ENCODE measurements at regions not wholly inside any gene's neighbourhood (a gene's known extent, or its start where the extent isn't known, plus 50 kb on each side); places are given as distances from the start of the nearest gene placed in this dataset.
A peak's percentile ranks its signal among the peaks of the same experiment; 100 is the strongest.

GRCh38 chr14:21988413-21988812 lies 314.8 kb upstream of the OR4E1 start:
- no peaks in the 10 kb centered on the region for H3K79me2 ChIP-seq (ENCODE audit: control insufficient read depth, low read length)

GRCh38 chr14:21987937-21988336 lies 314.3 kb upstream of the OR4E1 start:
- no peaks in the 10 kb centered on the region for H4K20me1 ChIP-seq (ENCODE audit: control insufficient read depth, insufficient read depth, low read depth, low read length)
- H3K9me3 ChIP-seq (ENCODE audit: control insufficient read depth, insufficient read depth, low read length), result no peaks in the 10 kb centered on the region
- no peaks in the 10 kb centered on the region for H3F3A ChIP-seq (ENCODE audit: control insufficient read depth, insufficient read depth)
- no peaks in the 10 kb centered on the region for H3K79me2 ChIP-seq (ENCODE audit: control insufficient read depth, low read length)
- peaks cover 8% of the 10 kb centered on the region for H3K27me3 ChIP-seq (ENCODE audit: control insufficient read depth, low read length)
- H3K9me2 ChIP-seq (replicated peaks; ENCODE audit: control insufficient read depth, low read length), result no peaks in the 10 kb centered on the region
- no peaks in the 10 kb centered on the region for H3K4me1 ChIP-seq (ENCODE audit: control insufficient read depth, low read length)
- TF ChIP-seq CTCF (IDR thresholded peaks at IDR 0.05; ENCODE audit: low read depth, low read length, poor library complexity, severe bottlenecking) (peak; percentile 61), EZH2phosphoT487 (IDR thresholded peaks at IDR 0.05; ENCODE audit: borderline replicate concordance, low read length) (no peak)
- no peak overlapping the region for H3K27ac ChIP-seq (ENCODE audit: low read depth, low read length)
- H3K4me2 ChIP-seq (ENCODE audit: low read length), result no peak overlapping the region
- no peak overlapping the region for H3K4me3 ChIP-seq (ENCODE audit: low read length)
- no peaks in the 10 kb centered on the region for H3K36me3 ChIP-seq (ENCODE audit: control insufficient read depth, low read length)

More at GRCh38 chr14:21988413-21988812, 314.8 kb upstream of the OR4E1 start:
- Histone ChIP-seq H4K20me1 (ENCODE audit: control insufficient read depth, insufficient read depth, low read depth, low read length) (no peaks in the 10 kb centered on the region), H3F3A (ENCODE audit: control insufficient read depth, insufficient read depth) (no peaks in the 10 kb centered on the region), H3K4me2 (ENCODE audit: low read length) (no peak overlapping the region), H3K27me3 (ENCODE audit: control insufficient read depth, low read length) (peaks cover 8% of the 10 kb centered on the region), H3K4me3 (ENCODE audit: low read length) (no peak overlapping the region), H3K9me3 (ENCODE audit: control insufficient read depth, insufficient read depth, low read length) (no peaks in the 10 kb centered on the region), H3K27ac (ENCODE audit: low read depth, low read length) (no peak overlapping the region), H3K4me1 (ENCODE audit: control insufficient read depth, low read length) (no peaks in the 10 kb centered on the region), H3K9me2 (replicated peaks; ENCODE audit: control insufficient read depth, low read length) (no peaks in the 10 kb centered on the region), H3K36me3 (ENCODE audit: control insufficient read depth, low read length) (no peaks in the 10 kb centered on the region)
- TF ChIP-seq EZH2phosphoT487 (IDR thresholded peaks at IDR 0.05; ENCODE audit: borderline replicate concordance, low read length), result no peak
- TF ChIP-seq CTCF (IDR thresholded peaks at IDR 0.05; ENCODE audit: low read depth, low read length, poor library complexity, severe bottlenecking), result no peak

- Histone ChIP-seq H3K4me1 (ENCODE audit: control insufficient read depth, low read length) (no peaks in the 10 kb centered on the region), H4K20me1 (ENCODE audit: control insufficient read depth, insufficient read depth, low read depth, low read length) (no peaks in the 10 kb centered on the region), H3K9me2 (replicated peaks; ENCODE audit: control insufficient read depth, low read length) (no peaks in the 10 kb centered on the region), H3K27me3 (ENCODE audit: control insufficient read depth, low read length) (peaks cover 8% of the 10 kb centered on the region), H3K36me3 (ENCODE audit: control insufficient read depth, low read length) (no peaks in the 10 kb centered on the region), H3K9me3 (ENCODE audit: control insufficient read depth, insufficient read depth, low read length) (no peaks in the 10 kb centered on the region), H3K4me2 (ENCODE audit: low read length) (no peak overlapping the region), H3K4me3 (ENCODE audit: low read length) (no peak overlapping the region), H3F3A (ENCODE audit: control insufficient read depth, insufficient read depth) (no peaks in the 10 kb centered on the region), H3K79me2 (ENCODE audit: control insufficient read depth, low read length) (no peaks in the 10 kb centered on the region), H3K27ac (ENCODE audit: low read depth, low read length) (no peak overlapping the region)
- no peak for TF ChIP-seq CTCF (IDR thresholded peaks at IDR 0.05; ENCODE audit: low read depth, low read length, poor library complexity, severe bottlenecking)
- TF ChIP-seq EZH2phosphoT487 (IDR thresholded peaks at IDR 0.05; ENCODE audit: borderline replicate concordance, low read length), result no peak
Observed at GRCh38 chr14:21985081-21985480, 311.5 kb upstream of the OR4E1 start.

GRCh38 chr14:21978999-21979314 lies 305.3 kb upstream of the OR4E1 start:
- Histone ChIP-seq H3K27me3 (ENCODE audit: control insufficient read depth, low read length) (peaks cover 9% of the 10 kb centered on the region; the same call in 1 of the 2 replicates), H3K79me2 (ENCODE audit: control insufficient read depth, low read length) (no peaks in the 10 kb centered on the region), H3F3A (ENCODE audit: control insufficient read depth, insufficient read depth) (no peaks in the 10 kb centered on the region), H3K9me2 (replicated peaks; ENCODE audit: control insufficient read depth, low read length) (no peaks in the 10 kb centered on the region), H3K27ac (ENCODE audit: low read depth, low read length) (no peak overlapping the region), H4K20me1 (ENCODE audit: control insufficient read depth, insufficient read depth, low read depth, low read length) (no peaks in the 10 kb centered on the region), H3K4me2 (ENCODE audit: low read length) (no peak overlapping the region), H3K9me3 (ENCODE audit: control insufficient read depth, insufficient read depth, low read length) (no peaks in the 10 kb centered on the region), H3K4me1 (ENCODE audit: control insufficient read depth, low read length) (no peaks in the 10 kb centered on the region), H3K36me3 (ENCODE audit: control insufficient read depth, low read length) (no peaks in the 10 kb centered on the region), H3K4me3 (ENCODE audit: low read length) (no peak overlapping the region)
- no peak for TF ChIP-seq CTCF (IDR thresholded peaks at IDR 0.05; ENCODE audit: low read depth, low read length, poor library complexity, severe bottlenecking)
- no peak for TF ChIP-seq EZH2phosphoT487 (IDR thresholded peaks at IDR 0.05; ENCODE audit: borderline replicate concordance, low read length)

Measured in DOHH2 (cell line).